ENCODE measurements at regions not wholly inside any gene's neighbourhood (a gene's known extent, or its start where the extent isn't known, plus 50 kb on each side); places are given as distances from the start of the nearest gene placed in this dataset.

DNA sequence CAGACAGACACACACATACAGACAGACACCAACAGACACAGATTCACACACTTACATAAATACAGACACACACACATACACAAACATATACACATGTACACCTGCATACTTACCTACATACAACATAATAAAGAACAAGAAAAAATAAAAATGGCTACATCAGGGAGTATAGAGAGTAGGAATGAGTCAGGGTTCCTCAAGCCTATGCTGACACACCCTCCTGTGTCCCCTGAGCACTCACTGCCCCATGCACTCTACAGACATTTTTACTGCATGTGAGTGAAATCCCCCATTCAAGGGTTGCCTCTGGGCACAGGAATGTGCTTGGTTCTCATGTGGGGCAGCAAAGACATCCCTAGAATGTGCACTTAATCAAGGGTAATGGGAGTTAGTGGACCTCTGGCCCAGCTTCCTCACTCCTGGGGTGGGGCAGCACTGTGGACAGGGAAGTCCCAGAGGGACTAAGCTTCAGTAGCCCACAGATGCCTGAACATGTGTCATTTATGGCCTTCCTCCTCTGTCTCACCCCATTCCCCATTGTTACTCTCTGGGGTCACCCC, 185.9 kb upstream of the FOXA2 start:
- Histone ChIP-seq H3K4me1 (ENCODE audit: control insufficient read depth, insufficient read depth, low read length) (no peaks in the 10 kb centered on the region), H4K20me1 (ENCODE audit: control insufficient read depth, insufficient read depth) (no peaks in the 10 kb centered on the region), H3K9me3 (replicated peaks; ENCODE audit: control insufficient read depth, insufficient read depth, low read length) (no peaks in the 10 kb centered on the region), H3K9ac (ENCODE audit: control insufficient read depth, insufficient read depth, low read length) (no peak overlapping the region), H2AFZ (ENCODE audit: control insufficient read depth, low read depth, low read length) (no peak overlapping the region), H3K27ac (ENCODE audit: control insufficient read depth, insufficient read depth) (no peak overlapping the region), H3K79me2 (ENCODE audit: control insufficient read depth, insufficient read depth, low read length) (no peaks in the 10 kb centered on the region), H3K4me2 (ENCODE audit: control insufficient read depth, insufficient read depth) (no peak overlapping the region), H3K27me3 (replicated peaks in 1 of 2; ENCODE audit: control insufficient read depth in 2 of 2, insufficient read depth in 2 of 2, low read length in 1 of 2) (peaks cover 0 to 1% of the 10 kb centered on the region in 2 experiments; a peak in 1 of 4 replicates), H3K36me3 (ENCODE audit: control insufficient read depth in 2 of 2, insufficient read depth in 2 of 2, low read length in 1 of 2) (no peaks in the 10 kb centered on the region), H3K4me3 (no peak overlapping the region)
- ChIA-PET RAD21 (ENCODE audit: unreplicated experiment) (no interaction called here), POLR2A (no interaction called here), CTCF (no interaction called here), SMC1A (ENCODE audit: uncharacterized antibody, unreplicated experiment) (no interaction called here)
- BruUV-seq (replicated peaks), result no TSS peak
- ATAC-seq (no peak), DNase-seq (ENCODE audit: low read depth, low spot score) (no peak), FAIRE-seq (no peak)
- intact Hi-C loops (cut with micrococcal nuclease; ENCODE audit: unreplicated experiment), result no loop called here
- in situ Hi-C loops (cut with MboI), result no loop called here
- TF ChIP-seq MTA3 (IDR thresholded peaks at IDR 0.05; ENCODE audit: borderline replicate concordance, low read length) (no peak), IRF5 (IDR thresholded peaks at IDR 0.05; ENCODE audit: borderline replicate concordance) (no peak), RFX5 (IDR thresholded peaks at IDR 0.05; ENCODE audit: low read depth, low read length) (no peak), ZNF592 (IDR thresholded peaks at IDR 0.05) (no peak), IKZF1 (conservative IDR thresholded peaks at IDR 0.05) (no peak), PAX8 (IDR thresholded peaks at IDR 0.05) (no peak), NFXL1 (IDR thresholded peaks at IDR 0.05; ENCODE audit: borderline replicate concordance) (no peak), SPI1 (IDR thresholded peaks at IDR 0.05; ENCODE audit: borderline replicate concordance, insufficient read depth, low read depth, low read length) (no peak), POLR2AphosphoS2 (IDR thresholded peaks at IDR 0.05; ENCODE audit: low read depth, low read length) (no peak), SKIL (IDR thresholded peaks at IDR 0.05; ENCODE audit: low read depth, poor library complexity, severe bottlenecking) (no peak), STAT1 (conservative IDR thresholded peaks at IDR 0.05) (no peak), CEBPB (IDR thresholded peaks at IDR 0.05; ENCODE audit: borderline replicate concordance in 1 of 2, low read depth in 2 of 2, low read length in 2 of 2) (no peak)
- TF ChIP-seq, protein P1, sequence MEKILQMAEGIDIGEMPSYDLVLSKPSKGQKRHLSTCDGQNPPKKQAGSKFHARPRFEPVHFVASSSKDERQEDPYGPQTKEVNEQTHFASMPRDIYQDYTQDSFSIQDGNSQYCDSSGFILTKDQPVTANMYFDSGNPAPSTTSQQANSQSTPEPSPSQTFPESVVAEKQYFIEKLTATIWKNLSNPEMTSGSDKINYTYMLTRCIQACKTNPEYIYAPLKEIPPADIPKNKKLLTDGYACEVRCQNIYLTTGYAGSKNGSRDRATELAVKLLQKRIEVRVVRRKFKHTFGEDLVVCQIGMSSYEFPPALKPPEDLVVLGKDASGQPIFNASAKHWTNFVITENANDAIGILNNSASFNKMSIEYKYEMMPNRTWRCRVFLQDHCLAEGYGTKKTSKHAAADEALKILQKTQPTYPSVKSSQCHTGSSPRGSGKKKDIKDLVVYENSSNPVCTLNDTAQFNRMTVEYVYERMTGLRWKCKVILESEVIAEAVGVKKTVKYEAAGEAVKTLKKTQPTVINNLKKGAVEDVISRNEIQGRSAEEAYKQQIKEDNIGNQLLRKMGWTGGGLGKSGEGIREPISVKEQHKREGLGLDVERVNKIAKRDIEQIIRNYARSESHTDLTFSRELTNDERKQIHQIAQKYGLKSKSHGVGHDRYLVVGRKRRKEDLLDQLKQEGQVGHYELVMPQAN (conservative IDR thresholded peaks at IDR 0.05), result no peak

Data from GM12878 (cell line).